ENCODE measurements at regions not wholly inside any gene's neighbourhood (a gene's known extent, or its start where the extent isn't known, plus 50 kb on each side); places are given as distances from the start of the nearest gene placed in this dataset.

- Histone ChIP-seq H3K9me3 (ENCODE audit: control insufficient read depth in 2 of 2, low read length in 2 of 2) (no peaks in the 10 kb centered on the region), H3K36me3 (ENCODE audit: control insufficient read depth, insufficient read depth, low read length) (no peaks in the 10 kb centered on the region), H3K27ac (ENCODE audit: insufficient read depth, low read length, poor library complexity, severe bottlenecking) (no peak overlapping the region), H3K4me3 (ENCODE audit: low read depth, low read length) (no peak overlapping the region), H3K27me3 (ENCODE audit: control insufficient read depth, insufficient read depth, low read length) (no peaks in the 10 kb centered on the region), H3K4me1 (ENCODE audit: control insufficient read depth, insufficient read depth, low read length, poor library complexity, severe bottlenecking) (peaks cover 9% of the 10 kb centered on the region)
- H3K27ac Mint-ChIP-seq, result no peak overlapping the region
- no peak for ATAC-seq (ENCODE audit: low read depth in 2 of 2)
- no peak for DNase-seq
- H3K9me3 Mint-ChIP-seq, result peaks cover 0 to 1% (median 0%) of the 10 kb centered on the region in 7 donors
- peaks cover 4 to 11% (median 7%) of the 10 kb centered on the region in 4 donors for H3K4me1 Mint-ChIP-seq
- no peaks in the 10 kb centered on the region for H3K36me3 Mint-ChIP-seq
- H3K4me3 Mint-ChIP-seq, result no peak overlapping the region
- H3K27me3 Mint-ChIP-seq, result peaks cover 6% of the 10 kb centered on the region
These were observed 449.0 kb upstream of the ID2 start for GRCh38 chr2:8232871-8233270.

DNA sequence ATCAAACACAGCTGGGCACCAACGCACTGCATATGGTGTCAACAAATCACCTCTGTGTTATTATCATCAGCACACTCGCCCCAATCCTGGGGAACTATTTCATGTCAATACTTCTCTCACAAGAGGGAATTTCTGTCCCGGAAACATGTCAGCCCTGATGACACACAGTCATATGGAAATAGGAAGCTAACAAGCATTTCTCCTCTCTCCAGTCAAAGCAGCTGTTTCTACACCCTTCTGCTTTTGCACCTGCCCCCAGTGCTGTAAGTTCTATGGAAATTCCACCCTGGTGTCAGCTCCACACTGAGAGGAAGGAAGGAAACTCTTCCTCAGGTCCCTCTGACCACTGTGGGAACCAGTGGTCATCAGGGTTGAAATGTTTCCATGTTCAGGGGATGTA, 447.6 kb upstream of the ID2 start:
- H3K27me3 ChIP-seq (ENCODE audit: control insufficient read depth, insufficient read depth, low read length), result no peaks in the 10 kb centered on the region
- DNase-seq, result no peak
- H3K27ac ChIP-seq (ENCODE audit: insufficient read depth, low read length, poor library complexity, severe bottlenecking), result no peak overlapping the region
- H3K4me1 ChIP-seq (ENCODE audit: control insufficient read depth, insufficient read depth, low read length, poor library complexity, severe bottlenecking), result peaks cover 8% of the 10 kb centered on the region
- no peaks in the 10 kb centered on the region for H3K36me3 Mint-ChIP-seq
- ATAC-seq (ENCODE audit: low read depth in 2 of 2), result peak in 1 of 2 donors; percentile 25
- H3K9me3 ChIP-seq (ENCODE audit: control insufficient read depth in 2 of 2, low read length in 2 of 2), result no peaks in the 10 kb centered on the region
- peaks cover 6% of the 10 kb centered on the region for H3K27me3 Mint-ChIP-seq
- H3K4me3 ChIP-seq (ENCODE audit: low read depth, low read length), result no peak overlapping the region
- peaks cover 4 to 8% (median 6%) of the 10 kb centered on the region in 4 donors for H3K4me1 Mint-ChIP-seq
- H3K36me3 ChIP-seq (ENCODE audit: control insufficient read depth, insufficient read depth, low read length), result no peaks in the 10 kb centered on the region
- peaks cover 0 to 1% (median 0%) of the 10 kb centered on the region in 7 donors for H3K9me3 Mint-ChIP-seq
- H3K27ac Mint-ChIP-seq, result no peak overlapping the region
- no peak overlapping the region for H3K4me3 Mint-ChIP-seq

- H3K9me3 Mint-ChIP-seq, result peaks cover 0 to 1% (median 0%) of the 10 kb centered on the region in 7 donors
These were observed 447.0 kb upstream of the ID2 start for GRCh38 chr2:8234757-8235374.

GRCh38 chr2:8235419-8235818, 446.4 kb upstream of the ID2 start:
- Histone ChIP-seq H3K4me1 (ENCODE audit: control insufficient read depth, insufficient read depth, low read length, poor library complexity, severe bottlenecking) (no peaks in the 10 kb centered on the region), H3K27me3 (ENCODE audit: control insufficient read depth, insufficient read depth, low read length) (no peaks in the 10 kb centered on the region), H3K4me3 (ENCODE audit: low read depth, low read length) (no peak overlapping the region), H3K9me3 (ENCODE audit: control insufficient read depth in 2 of 2, low read length in 2 of 2) (no peaks in the 10 kb centered on the region), H3K36me3 (ENCODE audit: control insufficient read depth, insufficient read depth, low read length) (no peaks in the 10 kb centered on the region), H3K27ac (ENCODE audit: insufficient read depth, low read length, poor library complexity, severe bottlenecking) (no peak overlapping the region)
- peaks cover 0 to 3% (median 1%) of the 10 kb centered on the region in 4 donors for H3K4me1 Mint-ChIP-seq
- no peak overlapping the region for H3K4me3 Mint-ChIP-seq
- H3K27ac Mint-ChIP-seq, result no peak overlapping the region
- H3K9me3 Mint-ChIP-seq, result peaks cover 0 to 1% (median 0%) of the 10 kb centered on the region in 7 donors
- H3K36me3 Mint-ChIP-seq, result no peaks in the 10 kb centered on the region
- DNase-seq (no peak), ATAC-seq (ENCODE audit: low read depth in 2 of 2) (no peak)
- peaks cover 6% of the 10 kb centered on the region for H3K27me3 Mint-ChIP-seq

More at GRCh38 chr2:8234757-8235374, 447.0 kb upstream of the ID2 start:
- Mint-ChIP-seq H3K36me3 (no peaks in the 10 kb centered on the region), H3K4me3 (no peak overlapping the region), H3K4me1 (peaks cover 0 to 5% (median 3%) of the 10 kb centered on the region in 4 donors), H3K27ac (no peak overlapping the region), H3K27me3 (peaks cover 6% of the 10 kb centered on the region)
- DNase-seq (no peak), ATAC-seq (ENCODE audit: low read depth in 2 of 2) (peak in 1 of 2 donors; percentile 16)
- no peaks in the 10 kb centered on the region for H3K9me3 ChIP-seq (ENCODE audit: control insufficient read depth in 2 of 2, low read length in 2 of 2)
- no peaks in the 10 kb centered on the region for H3K27me3 ChIP-seq (ENCODE audit: control insufficient read depth, insufficient read depth, low read length)
- no peak overlapping the region for H3K4me3 ChIP-seq (ENCODE audit: low read depth, low read length)
- no peak overlapping the region for H3K27ac ChIP-seq (ENCODE audit: insufficient read depth, low read length, poor library complexity, severe bottlenecking)
- H3K36me3 ChIP-seq (ENCODE audit: control insufficient read depth, insufficient read depth, low read length), result no peaks in the 10 kb centered on the region
- H3K4me1 ChIP-seq (ENCODE audit: control insufficient read depth, insufficient read depth, low read length, poor library complexity, severe bottlenecking), result peaks cover 2% of the 10 kb centered on the region

DNA sequence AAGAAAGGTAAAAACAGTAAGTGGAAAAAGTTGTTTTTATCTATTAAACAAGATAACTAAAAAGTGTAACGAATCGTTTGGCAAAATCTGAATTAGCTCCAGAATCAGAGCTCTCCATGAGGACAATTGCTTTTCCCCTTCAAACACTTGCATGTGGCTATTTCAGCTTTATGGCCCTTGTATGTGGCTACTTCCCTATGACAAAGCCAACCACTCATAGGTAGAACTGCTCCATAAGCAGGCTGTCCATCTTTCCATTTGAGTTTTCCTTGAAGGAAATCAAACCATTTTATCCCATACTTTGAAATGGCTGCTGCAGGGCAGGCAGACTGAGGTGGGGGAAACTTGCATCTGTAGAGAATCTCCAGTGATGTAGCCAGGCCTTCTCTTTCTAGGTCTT, 445.5 kb upstream of the ID2 start:
- no peak overlapping the region for H3K4me3 Mint-ChIP-seq
- Histone ChIP-seq H3K9me3 (ENCODE audit: control insufficient read depth in 2 of 2, low read length in 2 of 2) (no peaks in the 10 kb centered on the region), H3K4me3 (ENCODE audit: low read depth, low read length) (no peak overlapping the region), H3K27me3 (ENCODE audit: control insufficient read depth, insufficient read depth, low read length) (no peaks in the 10 kb centered on the region), H3K36me3 (ENCODE audit: control insufficient read depth, insufficient read depth, low read length) (no peaks in the 10 kb centered on the region), H3K4me1 (ENCODE audit: control insufficient read depth, insufficient read depth, low read length, poor library complexity, severe bottlenecking) (no peaks in the 10 kb centered on the region), H3K27ac (ENCODE audit: insufficient read depth, low read length, poor library complexity, severe bottlenecking) (no peak overlapping the region)
- H3K27ac Mint-ChIP-seq, result no peak overlapping the region
- H3K27me3 Mint-ChIP-seq, result peaks cover 6% of the 10 kb centered on the region
- no peak for DNase-seq
- ATAC-seq (ENCODE audit: low read depth in 2 of 2), result no peak
- peaks cover 0 to 1% (median 0%) of the 10 kb centered on the region in 7 donors for H3K9me3 Mint-ChIP-seq
- H3K36me3 Mint-ChIP-seq, result no peaks in the 10 kb centered on the region
- peaks cover 0 to 3% (median 0%) of the 10 kb centered on the region in 4 donors for H3K4me1 Mint-ChIP-seq

GRCh38 chr2:8238521-8239230, 443.2 kb upstream of the ID2 start:
- Mint-ChIP-seq H3K27ac (no peak overlapping the region), H3K36me3 (peaks cover 2% of the 10 kb centered on the region), H3K4me1 (peaks cover 0 to 3% (median 0%) of the 10 kb centered on the region in 4 donors), H3K27me3 (peaks cover 6% of the 10 kb centered on the region), H3K9me3 (peaks cover 0 to 5% (median 1%) of the 10 kb centered on the region in 7 donors), H3K4me3 (no peak overlapping the region)
- H3K4me3 ChIP-seq (ENCODE audit: low read depth, low read length), result no peak overlapping the region
- no peaks in the 10 kb centered on the region for H3K36me3 ChIP-seq (ENCODE audit: control insufficient read depth, insufficient read depth, low read length)
- no peak for ATAC-seq (ENCODE audit: low read depth in 2 of 2)
- no peak for DNase-seq
- H3K27me3 ChIP-seq (ENCODE audit: control insufficient read depth, insufficient read depth, low read length), result no peaks in the 10 kb centered on the region
- no peak overlapping the region for H3K27ac ChIP-seq (ENCODE audit: insufficient read depth, low read length, poor library complexity, severe bottlenecking)
- no peaks in the 10 kb centered on the region for H3K9me3 ChIP-seq (ENCODE audit: control insufficient read depth in 2 of 2, low read length in 2 of 2)
- no peaks in the 10 kb centered on the region for H3K4me1 ChIP-seq (ENCODE audit: control insufficient read depth, insufficient read depth, low read length, poor library complexity, severe bottlenecking)

DNA sequence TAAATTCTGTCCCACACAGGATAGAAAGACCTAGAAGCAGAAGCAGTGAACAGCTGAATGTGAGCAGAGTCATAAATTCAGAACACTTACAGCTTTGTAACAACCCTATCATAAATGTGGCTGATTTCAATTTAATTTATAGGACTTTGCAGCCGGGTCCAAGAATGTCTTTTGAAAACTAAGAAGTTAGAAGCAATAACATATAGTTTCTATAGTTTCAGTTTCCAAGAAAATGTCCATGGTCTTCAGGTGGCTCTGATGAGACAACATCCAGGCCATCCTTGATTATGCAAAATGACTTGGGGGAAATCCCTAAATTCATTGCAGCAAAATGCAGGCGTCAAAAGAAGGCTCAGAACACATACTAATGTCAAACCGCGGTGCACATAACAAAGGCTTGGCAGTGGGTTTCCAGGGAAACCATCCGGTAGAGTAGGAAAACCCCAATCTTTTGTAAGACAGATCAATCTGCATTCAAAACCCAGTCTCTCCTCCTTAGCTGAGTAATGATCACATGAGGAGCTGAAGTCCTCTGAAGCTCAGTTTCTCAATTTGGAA, 442.2 kb upstream of the ID2 start:
- Histone ChIP-seq H3K4me1 (ENCODE audit: control insufficient read depth, insufficient read depth, low read length, poor library complexity, severe bottlenecking) (no peaks in the 10 kb centered on the region), H3K4me3 (ENCODE audit: low read depth, low read length) (no peak overlapping the region), H3K27ac (ENCODE audit: insufficient read depth, low read length, poor library complexity, severe bottlenecking) (no peak overlapping the region), H3K27me3 (ENCODE audit: control insufficient read depth, insufficient read depth, low read length) (no peaks in the 10 kb centered on the region), H3K36me3 (ENCODE audit: control insufficient read depth, insufficient read depth, low read length) (no peaks in the 10 kb centered on the region), H3K9me3 (ENCODE audit: control insufficient read depth in 2 of 2, low read length in 2 of 2) (no peaks in the 10 kb centered on the region)
- no peak overlapping the region for H3K4me3 Mint-ChIP-seq
- H3K9me3 Mint-ChIP-seq, result peaks cover 0 to 14% (median 3%) of the 10 kb centered on the region in 7 donors
- H3K27ac Mint-ChIP-seq, result no peak overlapping the region
- peak in 1 of 3 donors; percentile 5 for DNase-seq
- H3K27me3 Mint-ChIP-seq, result peaks cover 6% of the 10 kb centered on the region
- ATAC-seq (ENCODE audit: low read depth in 2 of 2), result no peak
- H3K4me1 Mint-ChIP-seq, result peaks cover 0 to 3% (median 0%) of the 10 kb centered on the region in 4 donors
- H3K36me3 Mint-ChIP-seq, result peaks cover 3% of the 10 kb centered on the region
